ENCODE measurements at regions not wholly inside any gene's neighbourhood (a gene's known extent, or its start where the extent isn't known, plus 50 kb on each side); places are given as distances from the start of the nearest gene placed in this dataset.

DNA sequence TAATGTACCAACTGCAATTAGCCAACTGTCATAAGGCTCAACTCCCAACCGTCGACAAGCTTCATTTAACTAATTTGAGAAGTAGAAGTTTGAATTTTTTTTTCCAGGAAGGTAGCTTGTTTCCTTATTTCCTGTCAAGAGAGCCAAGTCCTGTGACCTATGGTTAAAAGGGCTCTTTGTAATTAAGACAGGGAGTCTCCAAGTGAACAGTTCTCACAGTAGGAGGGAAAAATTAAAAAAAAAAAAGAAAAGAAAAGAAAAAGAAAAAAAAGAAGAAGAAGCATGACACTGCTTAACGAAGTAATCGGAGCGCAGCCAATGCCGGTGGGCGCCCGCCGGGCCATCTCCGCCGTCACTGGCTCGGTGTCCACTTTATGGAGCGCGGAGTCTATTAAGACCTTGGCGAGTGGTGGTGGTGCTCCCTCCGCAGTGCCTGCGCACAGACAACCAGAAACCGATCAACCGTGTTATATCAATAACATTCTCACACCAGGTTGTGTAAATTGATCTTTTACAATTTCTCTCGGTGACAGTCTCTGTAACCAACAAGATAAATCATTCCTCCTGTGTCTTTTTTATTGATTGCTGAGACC, 197.2 kb upstream of the POU3F3 start:
- peaks cover 19% of the 10 kb centered on the region for H3K27me3 ChIP-seq (ENCODE audit: control insufficient read depth, insufficient read depth, low read length)
- WGBS (ENCODE audit: insufficient coverage, low lambda C conversion rate) = 49% methylated on average over 15 of the region's 20 CpGs
- H3K4me1 ChIP-seq (ENCODE audit: control insufficient read depth, insufficient read depth, low read length) = no peaks in the 10 kb centered on the region
- H3K27ac ChIP-seq (ENCODE audit: low read length) = no peak overlapping the region
- peaks cover 3% of the 10 kb centered on the region for H3K9me3 ChIP-seq (ENCODE audit: control insufficient read depth, low read depth, low read length)
- no peak overlapping the region for H3K4me3 ChIP-seq (ENCODE audit: low read length)
- H3K36me3 ChIP-seq (ENCODE audit: control insufficient read depth, insufficient read depth, low read length) = no peaks in the 10 kb centered on the region
- DNase-seq = no peak

GRCh38 chr2:104658144-104658835, 195.6 kb upstream of the POU3F3 start:
- Histone ChIP-seq H3K4me3 (ENCODE audit: low read length) (no peak overlapping the region), H3K27me3 (ENCODE audit: control insufficient read depth, insufficient read depth, low read length) (peaks cover 19% of the 10 kb centered on the region), H3K36me3 (ENCODE audit: control insufficient read depth, insufficient read depth, low read length) (no peaks in the 10 kb centered on the region), H3K9me3 (ENCODE audit: control insufficient read depth, low read depth, low read length) (peaks cover 3% of the 10 kb centered on the region), H3K4me1 (ENCODE audit: control insufficient read depth, insufficient read depth, low read length) (no peaks in the 10 kb centered on the region), H3K27ac (ENCODE audit: low read length) (no peak overlapping the region)
- no CpG with 5 or more reads among the region's 19 CpGs for WGBS (ENCODE audit: insufficient coverage, low lambda C conversion rate)
- peak; percentile 38 to 49 for DNase-seq

GRCh38 chr2:104658904-104659591, 194.9 kb upstream of the POU3F3 start:
- H3K36me3 ChIP-seq (ENCODE audit: control insufficient read depth, insufficient read depth, low read length) = no peaks in the 10 kb centered on the region
- no CpG with 5 or more reads among the region's 53 CpGs for WGBS (ENCODE audit: insufficient coverage, low lambda C conversion rate)
- no peak overlapping the region for H3K27ac ChIP-seq (ENCODE audit: low read length)
- H3K4me3 ChIP-seq (ENCODE audit: low read length) = peak overlapping the region; percentile 14
- H3K27me3 ChIP-seq (ENCODE audit: control insufficient read depth, insufficient read depth, low read length) = peaks cover 19% of the 10 kb centered on the region
- H3K9me3 ChIP-seq (ENCODE audit: control insufficient read depth, low read depth, low read length) = peaks cover 3% of the 10 kb centered on the region
- DNase-seq = peak in 1 of 2 donors; percentile 19
- no peaks in the 10 kb centered on the region for H3K4me1 ChIP-seq (ENCODE audit: control insufficient read depth, insufficient read depth, low read length)

DNA sequence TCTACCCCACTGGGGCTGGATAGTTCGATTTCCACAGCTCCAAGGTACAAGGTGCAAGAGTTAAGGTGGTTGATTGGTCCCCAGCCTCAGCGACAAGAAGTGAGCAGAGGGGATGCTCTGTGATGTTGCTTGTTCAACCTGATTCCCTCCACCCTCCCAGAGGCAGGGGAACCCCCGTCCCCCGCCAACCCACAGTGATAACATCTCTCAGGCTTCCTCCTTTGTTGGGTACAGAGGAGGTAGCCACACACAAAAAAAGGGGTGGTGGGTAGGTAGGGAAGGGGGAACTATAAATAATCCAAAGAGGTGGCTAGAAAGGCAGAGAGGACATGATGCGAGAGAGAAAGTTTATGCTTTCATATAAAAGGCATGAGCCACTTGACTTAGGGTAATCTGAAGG, 192.9 kb upstream of the POU3F3 start:
- Histone ChIP-seq H3K27me3 (ENCODE audit: control insufficient read depth, insufficient read depth, low read length) (peaks cover 19% of the 10 kb centered on the region), H3K36me3 (ENCODE audit: control insufficient read depth, insufficient read depth, low read length) (no peaks in the 10 kb centered on the region), H3K4me1 (ENCODE audit: control insufficient read depth, insufficient read depth, low read length) (no peaks in the 10 kb centered on the region), H3K9me3 (ENCODE audit: control insufficient read depth, low read depth, low read length) (peaks cover 3% of the 10 kb centered on the region), H3K4me3 (ENCODE audit: low read length) (no peak overlapping the region), H3K27ac (ENCODE audit: low read length) (no peak overlapping the region)
- WGBS (ENCODE audit: insufficient coverage, low lambda C conversion rate) = no CpG with 5 or more reads among the region's 5 CpGs
- no peak for DNase-seq

- peaks cover 6% of the 10 kb centered on the region for H3K27me3 ChIP-seq (ENCODE audit: control insufficient read depth, insufficient read depth, low read length)
These were observed 189.2 kb upstream of the POU3F3 start for GRCh38 chr2:104664672-104665071.

DNA sequence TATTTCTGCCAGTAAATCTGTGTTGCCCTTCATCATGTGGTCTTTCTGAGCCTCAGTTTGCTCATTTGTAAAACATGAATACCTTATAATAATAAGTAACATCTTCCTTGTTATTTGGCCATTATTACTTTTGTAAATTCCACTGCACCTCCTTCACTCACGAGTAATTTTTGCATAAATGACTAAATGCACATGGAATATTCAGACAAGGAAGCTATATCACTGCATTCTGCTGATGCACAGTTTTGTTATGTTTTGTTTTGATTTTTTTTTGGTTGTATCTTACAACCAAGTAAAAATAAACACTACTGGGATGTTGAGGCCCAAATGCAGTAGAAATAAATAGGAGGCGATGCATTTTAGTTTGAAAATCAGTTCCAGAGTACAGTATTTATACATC, 185.3 kb upstream of the POU3F3 start:
- Histone ChIP-seq H3K4me3 (ENCODE audit: low read length) (no peak overlapping the region), H3K4me1 (ENCODE audit: control insufficient read depth, insufficient read depth, low read length) (no peaks in the 10 kb centered on the region)
- WGBS (ENCODE audit: insufficient coverage, low lambda C conversion rate) = 100% methylated on average over 1 of the region's 2 CpGs

More at GRCh38 chr2:104664672-104665071, 189.2 kb upstream of the POU3F3 start:
- H3K4me1 ChIP-seq (ENCODE audit: control insufficient read depth, insufficient read depth, low read length) = no peaks in the 10 kb centered on the region
- H3K4me3 ChIP-seq (ENCODE audit: low read length) = no peak overlapping the region
- no CpG with 5 or more reads among the region's 3 CpGs for WGBS (ENCODE audit: insufficient coverage, low lambda C conversion rate)
- peaks cover 3% of the 10 kb centered on the region for H3K9me3 ChIP-seq (ENCODE audit: control insufficient read depth, low read depth, low read length)
- no peaks in the 10 kb centered on the region for H3K36me3 ChIP-seq (ENCODE audit: control insufficient read depth, insufficient read depth, low read length)
- no peak overlapping the region for H3K27ac ChIP-seq (ENCODE audit: low read length)
- no peak for DNase-seq

DNA sequence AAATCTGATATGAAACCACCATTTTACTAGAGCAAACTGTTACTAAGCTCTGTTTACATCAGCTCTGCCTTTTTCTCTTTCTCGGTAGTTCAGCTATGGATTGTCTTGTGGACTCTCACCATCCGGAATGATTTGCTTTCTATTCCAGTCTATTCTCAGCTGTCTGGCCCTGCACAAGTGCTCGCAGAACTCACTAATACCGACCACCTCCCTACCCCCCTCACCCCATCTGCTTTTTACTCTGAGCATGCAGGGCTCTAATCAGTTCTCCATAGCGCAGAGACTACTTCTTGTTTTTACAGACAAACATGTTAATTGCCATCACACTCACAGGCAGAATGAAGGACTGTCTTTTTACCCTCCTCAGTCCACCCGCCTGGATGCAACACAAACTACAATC, 180.7 kb upstream of the POU3F3 start:
- DNase-seq = no peak
- Histone ChIP-seq H3K27me3 (ENCODE audit: control insufficient read depth, insufficient read depth, low read length) (no peaks in the 10 kb centered on the region), H3K9me3 (ENCODE audit: control insufficient read depth, low read depth, low read length) (no peaks in the 10 kb centered on the region), H3K4me3 (ENCODE audit: low read length) (no peak overlapping the region), H3K27ac (ENCODE audit: low read length) (no peak overlapping the region), H3K4me1 (ENCODE audit: control insufficient read depth, insufficient read depth, low read length) (no peaks in the 10 kb centered on the region), H3K36me3 (ENCODE audit: control insufficient read depth, insufficient read depth, low read length) (no peaks in the 10 kb centered on the region)
- 42% methylated on average over 2 of the region's 6 CpGs for WGBS (ENCODE audit: insufficient coverage, low lambda C conversion rate)

More for the DNA sequence above, 185.3 kb upstream of the POU3F3 start:
- no peaks in the 10 kb centered on the region for H3K9me3 ChIP-seq (ENCODE audit: control insufficient read depth, low read depth, low read length)
- no peak for DNase-seq
- no peak overlapping the region for H3K27ac ChIP-seq (ENCODE audit: low read length)
- no peaks in the 10 kb centered on the region for H3K27me3 ChIP-seq (ENCODE audit: control insufficient read depth, insufficient read depth, low read length)
- H3K36me3 ChIP-seq (ENCODE audit: control insufficient read depth, insufficient read depth, low read length) = no peaks in the 10 kb centered on the region

DNA sequence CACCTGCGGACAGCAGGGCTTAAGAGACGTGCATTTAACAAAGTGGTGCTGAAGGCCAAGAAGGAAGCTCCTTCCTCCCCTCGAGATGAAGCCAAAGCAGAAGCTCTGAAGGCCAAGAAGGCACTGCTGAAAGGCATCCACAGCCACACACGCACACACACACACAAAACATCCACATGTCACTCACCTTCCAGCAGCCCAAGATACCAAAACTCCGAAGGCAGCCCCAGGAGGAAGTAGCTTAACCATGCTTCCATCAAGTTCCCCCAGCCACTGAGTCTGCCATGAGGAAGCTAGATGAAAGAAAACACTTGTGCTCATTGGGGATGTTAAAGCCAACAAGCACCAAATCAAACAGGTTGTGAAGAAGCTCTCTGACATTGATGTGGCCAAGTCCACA, 175.7 kb upstream of the POU3F3 start:
- Histone ChIP-seq H3K4me3 (ENCODE audit: low read length) (no peak overlapping the region), H3K36me3 (ENCODE audit: control insufficient read depth, insufficient read depth, low read length) (no peaks in the 10 kb centered on the region), H3K9me3 (ENCODE audit: control insufficient read depth, low read depth, low read length) (no peaks in the 10 kb centered on the region), H3K4me1 (ENCODE audit: control insufficient read depth, insufficient read depth, low read length) (no peaks in the 10 kb centered on the region), H3K27me3 (ENCODE audit: control insufficient read depth, insufficient read depth, low read length) (no peaks in the 10 kb centered on the region), H3K27ac (ENCODE audit: low read length) (no peak overlapping the region)
- whole genome bisulfite sequencing (ENCODE audit: insufficient coverage, low lambda C conversion rate) = no CpG with 5 or more reads among the region's 5 CpGs
- DNase-seq = no peak

- no peak overlapping the region for H3K4me3 ChIP-seq (ENCODE audit: low read length)
- H3K4me1 ChIP-seq (ENCODE audit: control insufficient read depth, insufficient read depth, low read length) = no peaks in the 10 kb centered on the region
- peaks cover 3% of the 10 kb centered on the region for H3K27me3 ChIP-seq (ENCODE audit: control insufficient read depth, insufficient read depth, low read length)
- H3K9me3 ChIP-seq (ENCODE audit: control insufficient read depth, low read depth, low read length) = no peaks in the 10 kb centered on the region
- H3K36me3 ChIP-seq (ENCODE audit: control insufficient read depth, insufficient read depth, low read length) = no peaks in the 10 kb centered on the region
- no peak overlapping the region for H3K27ac ChIP-seq (ENCODE audit: low read length)
- WGBS (ENCODE audit: insufficient coverage, low lambda C conversion rate) = no CpG with 5 or more reads among the region's 4 CpGs
- DNase-seq = no peak
These were observed 168.3 kb upstream of the POU3F3 start for GRCh38 chr2:104685591-104685990.

GRCh38 chr2:104687147-104687546, 166.8 kb upstream of the POU3F3 start:
- H3K4me1 ChIP-seq (ENCODE audit: control insufficient read depth, insufficient read depth, low read length) = no peaks in the 10 kb centered on the region
- no peak for DNase-seq
- peaks cover 3% of the 10 kb centered on the region for H3K27me3 ChIP-seq (ENCODE audit: control insufficient read depth, insufficient read depth, low read length)
- H3K27ac ChIP-seq (ENCODE audit: low read length) = no peak overlapping the region
- H3K9me3 ChIP-seq (ENCODE audit: control insufficient read depth, low read depth, low read length) = no peaks in the 10 kb centered on the region
- no peaks in the 10 kb centered on the region for H3K36me3 ChIP-seq (ENCODE audit: control insufficient read depth, insufficient read depth, low read length)
- no peak overlapping the region for H3K4me3 ChIP-seq (ENCODE audit: low read length)
- WGBS (ENCODE audit: insufficient coverage, low lambda C conversion rate) = no CpG with 5 or more reads among the region's 9 CpGs
